ENCODE measurements at regions not wholly inside any gene's neighbourhood (a gene's known extent, or its start where the extent isn't known, plus 50 kb on each side); places are given as distances from the start of the nearest gene placed in this dataset.

- TF ChIP-seq CTCF (IDR thresholded peaks at IDR 0.05; ENCODE audit: low read depth, low read length, poor library complexity, severe bottlenecking) (no peak), EZH2phosphoT487 (IDR thresholded peaks at IDR 0.05; ENCODE audit: borderline replicate concordance, low read length) (no peak)
Observed at GRCh38 chr2:128420776-128421175, 102.1 kb upstream of the HS6ST1 start.

Data from DOHH2 (cell line).